ENCODE measurements at regions not wholly inside any gene's neighbourhood (a gene's known extent, or its start where the extent isn't known, plus 50 kb on each side); places are given as distances from the start of the nearest gene placed in this dataset.

- TF ChIP-seq CTCF (IDR thresholded peaks at IDR 0.05; ENCODE audit: insufficient read depth, low read length) (no peak), POLR2AphosphoS5 (IDR thresholded peaks at IDR 0.05; ENCODE audit: low read depth) (no peak), REST (IDR thresholded peaks at IDR 0.05; ENCODE audit: insufficient replicate concordance, low read depth) (no peak)
Observed at GRCh38 chr4:136793848-136794247, 738.4 kb downstream of the PCDH18 start.

Data from HL-60 (cell line).